Brain pericyte (primary cell): ENCODE measurements at regions not wholly inside any gene's neighbourhood (a gene's known extent, or its start where the extent isn't known, plus 50 kb on each side); places are given as distances from the start of the nearest gene placed in this dataset.

Experiments used
- DNase-seq: peaks from one replicate; pipeline ENCODE4 v3.0.0-alpha.2; 2012; ENCODE audit warnings: low read depth, low spot score

DNA sequence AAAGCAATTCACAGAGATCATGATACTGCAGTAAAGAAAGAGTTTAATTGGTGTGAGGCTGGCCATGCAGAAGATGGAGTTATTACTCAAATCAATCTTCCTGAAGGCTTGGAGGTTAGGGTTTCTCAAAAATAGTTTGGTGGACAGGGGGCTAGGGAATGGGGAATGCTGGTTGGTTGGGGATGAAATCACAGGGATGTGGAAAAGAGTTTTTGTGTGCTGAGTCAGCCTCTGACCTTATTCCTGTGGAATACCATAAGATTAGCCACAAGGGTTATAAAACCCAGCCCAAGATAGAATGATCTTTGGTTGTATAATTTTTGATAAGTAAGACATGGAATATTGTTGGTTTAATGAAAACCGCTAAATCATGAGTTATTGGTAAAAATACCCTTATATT lies 764.3 kb downstream of the TYW1 start:
- DNase-seq = no peak

DNA sequence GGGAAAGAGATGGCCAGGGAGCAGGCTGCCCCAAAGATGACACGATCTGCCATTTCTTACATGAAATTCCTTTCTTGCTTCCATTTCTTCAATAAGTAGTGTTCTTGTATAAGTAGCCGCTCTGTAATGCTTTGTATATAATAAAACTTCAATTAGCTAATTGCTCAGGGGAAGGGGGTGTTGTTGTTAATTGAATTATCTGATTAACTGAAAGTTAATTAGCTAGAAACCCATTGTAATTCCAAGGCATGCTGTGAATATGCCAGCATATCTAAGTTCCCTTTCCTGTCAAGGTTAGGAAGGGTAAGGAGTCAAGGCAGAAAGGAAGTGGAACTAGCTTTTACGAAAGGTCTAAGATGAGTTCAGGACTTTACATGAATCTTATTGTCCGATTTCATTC lies 765.9 kb downstream of the TYW1 start:
- DNase-seq = no peak

GRCh38 chr7:67764289-67764688 lies 767.7 kb downstream of the TYW1 start:
- DNase-seq = no peak

GRCh38 chr7:67765481-67766175 lies 769.0 kb downstream of the TYW1 start:
- DNase-seq = no peak

DNA sequence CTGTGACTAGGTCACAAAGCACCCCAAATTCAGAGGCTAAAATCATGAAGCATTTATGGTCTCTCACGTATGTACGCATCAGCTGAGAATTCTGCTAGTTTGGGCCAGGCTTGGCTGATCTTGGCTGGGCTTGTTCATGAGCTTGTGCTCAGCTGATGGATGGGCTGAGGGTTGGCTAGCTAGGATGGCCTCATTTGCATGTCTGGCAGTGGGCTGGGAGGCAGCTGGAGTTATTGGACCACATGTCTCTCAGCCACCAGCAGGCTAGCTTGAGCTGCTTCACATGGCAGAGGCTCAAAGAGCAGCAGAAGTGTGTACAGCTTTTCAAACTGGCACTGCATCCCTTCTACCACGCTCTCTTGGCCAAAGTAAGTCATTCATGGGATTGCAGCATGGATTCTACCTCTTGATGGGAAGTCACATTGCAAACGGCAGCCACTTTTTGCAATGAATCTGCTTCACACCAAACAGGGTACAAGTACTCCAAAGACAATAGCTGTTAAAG lies 770.3 kb downstream of the TYW1 start:
- DNase-seq = no peak

DNA sequence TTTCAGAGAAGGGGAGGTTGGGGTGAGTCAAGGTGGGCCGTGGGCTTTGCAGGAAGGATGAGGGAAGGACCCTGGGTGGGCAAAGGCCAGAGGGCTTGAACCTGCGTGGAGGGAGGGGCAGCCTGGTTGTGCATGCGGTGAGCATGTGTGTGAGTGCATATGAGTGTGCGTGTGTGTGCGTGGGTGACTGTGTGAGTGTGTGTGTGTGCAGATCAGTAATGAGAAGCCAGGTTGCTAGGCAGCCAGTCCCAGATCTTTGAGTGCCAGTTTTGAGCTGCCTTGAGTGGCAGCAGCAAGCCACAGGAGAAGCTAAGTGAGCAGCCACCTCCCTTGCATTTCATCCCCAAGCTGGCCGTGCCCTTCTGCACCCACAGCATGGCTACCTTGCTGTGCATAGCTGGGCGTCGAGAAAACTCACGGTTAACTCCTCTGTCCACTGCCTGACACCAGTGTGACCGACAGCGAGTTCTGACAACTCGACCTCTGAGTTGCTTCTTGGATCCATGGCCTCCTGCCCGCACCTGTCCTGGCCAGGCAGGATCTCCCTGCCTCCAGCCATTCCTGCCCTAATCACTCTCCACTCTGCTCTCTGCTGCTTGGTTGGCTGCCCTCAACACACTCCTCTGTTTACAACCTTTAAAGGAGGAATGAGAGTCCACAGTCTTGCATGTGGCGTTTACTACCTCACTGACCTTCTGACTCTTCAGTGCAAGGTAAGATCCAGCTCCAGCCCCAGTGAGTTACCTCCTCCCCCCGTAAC lies 775.4 kb downstream of the TYW1 start:
- DNase-seq = no peak

DNA sequence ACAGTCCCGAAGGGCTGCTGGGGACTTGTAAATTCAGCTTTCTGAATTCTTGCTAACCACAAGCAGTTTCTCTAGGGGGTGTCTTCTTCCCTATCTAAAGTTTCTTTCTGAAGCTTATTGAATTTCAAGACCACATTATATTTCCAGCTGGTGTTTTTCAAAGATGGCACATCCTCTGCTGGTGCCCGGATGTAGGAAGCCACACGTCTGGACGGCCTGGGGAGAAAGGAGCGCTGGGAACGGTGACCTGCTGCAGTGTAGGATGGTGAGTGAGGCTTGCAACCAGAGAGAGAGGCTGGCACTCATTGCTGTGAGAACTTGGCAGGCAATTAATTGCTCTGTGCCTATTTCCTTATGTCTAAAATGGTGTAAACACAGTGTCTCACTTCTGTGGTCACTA lies 776.4 kb downstream of the TYW1 start:
- DNase-seq = no peak

- no peak for DNase-seq
Measured at GRCh38 chr7:67777119-67777518, 780.5 kb downstream of the TYW1 start.

DNA sequence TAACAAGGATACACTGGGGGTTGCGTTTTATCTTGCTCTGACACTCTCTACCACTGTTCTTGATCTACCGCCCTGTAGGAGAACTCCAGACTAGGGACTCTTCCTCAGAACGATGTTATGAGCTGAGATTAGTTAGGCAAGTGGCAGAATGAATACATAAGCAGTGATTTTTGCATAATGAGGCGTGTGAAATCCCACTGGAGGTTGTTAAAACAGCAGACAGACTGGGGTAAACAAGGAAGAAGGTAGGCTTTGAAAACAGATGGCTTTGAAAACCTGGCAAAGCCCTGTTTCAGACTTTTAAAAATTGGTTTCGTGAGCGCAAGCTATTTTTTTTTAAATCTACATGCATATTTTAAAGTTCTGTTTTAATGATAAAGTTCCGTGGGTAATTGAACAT lies 785.2 kb downstream of the TYW1 start:
- DNase-seq = no peak

DNA sequence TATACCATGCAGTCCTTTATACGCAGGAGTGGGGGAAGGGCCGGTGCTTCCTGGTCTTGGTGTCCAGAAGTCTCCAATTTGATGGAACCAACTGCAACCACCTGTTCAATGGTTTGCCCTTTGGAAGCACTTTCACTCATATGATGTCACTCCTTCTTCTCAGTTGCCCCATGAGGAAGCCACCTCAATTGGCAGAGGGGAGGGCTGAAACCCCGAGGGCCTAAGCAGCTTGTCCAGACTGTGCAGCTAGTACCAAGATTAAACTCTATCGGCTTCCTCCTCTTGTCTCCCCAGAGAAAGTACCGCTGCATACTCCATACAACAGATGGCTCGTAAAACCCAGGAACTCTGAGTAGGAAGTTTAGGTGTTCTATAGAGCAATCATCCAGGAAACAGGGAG lies 789.4 kb downstream of the TYW1 start:
- DNase-seq = no peak

DNA sequence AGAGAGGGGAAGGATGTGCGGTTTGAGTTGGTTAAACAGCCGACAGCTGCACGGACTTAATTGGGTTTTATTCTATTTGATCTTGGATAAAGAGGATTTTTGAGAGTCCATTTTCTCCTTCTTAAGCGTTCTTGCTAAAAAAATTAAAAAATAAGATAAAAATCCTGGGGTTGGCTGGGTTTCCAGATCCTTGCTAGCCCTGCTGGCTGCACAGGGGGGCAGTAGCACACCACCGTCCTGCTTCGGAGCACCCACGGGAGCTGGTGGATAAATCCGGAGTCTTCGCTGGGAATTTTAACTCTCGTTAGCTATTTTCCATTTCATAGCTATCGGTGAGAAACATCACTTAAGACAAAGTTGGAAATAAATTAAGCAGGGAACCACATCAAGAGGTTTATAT lies 792.0 kb downstream of the TYW1 start:
- no peak for DNase-seq

DNA sequence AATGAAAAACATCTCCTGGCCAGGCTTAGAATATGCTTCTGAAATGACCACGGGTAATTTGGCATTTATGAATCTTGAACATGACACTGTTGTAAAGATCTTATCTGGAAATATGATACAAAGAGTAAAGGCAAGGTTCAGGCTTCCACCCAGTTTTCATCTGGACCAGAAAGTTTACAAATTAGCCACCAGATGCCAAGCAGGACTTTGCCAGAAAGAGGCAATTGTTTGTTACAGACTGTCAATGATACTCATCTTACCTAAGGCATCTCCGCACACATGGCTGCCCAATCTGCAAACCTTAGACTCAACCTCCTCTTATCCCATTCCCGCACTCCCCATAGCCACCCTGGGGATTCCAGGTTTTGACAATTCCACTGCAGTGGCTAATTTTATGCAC lies 795.3 kb downstream of the TYW1 start:
- DNase-seq = no peak

- DNase-seq = no peak
Measured at GRCh38 chr7:67794544-67794943, 797.9 kb downstream of the TYW1 start.

DNA sequence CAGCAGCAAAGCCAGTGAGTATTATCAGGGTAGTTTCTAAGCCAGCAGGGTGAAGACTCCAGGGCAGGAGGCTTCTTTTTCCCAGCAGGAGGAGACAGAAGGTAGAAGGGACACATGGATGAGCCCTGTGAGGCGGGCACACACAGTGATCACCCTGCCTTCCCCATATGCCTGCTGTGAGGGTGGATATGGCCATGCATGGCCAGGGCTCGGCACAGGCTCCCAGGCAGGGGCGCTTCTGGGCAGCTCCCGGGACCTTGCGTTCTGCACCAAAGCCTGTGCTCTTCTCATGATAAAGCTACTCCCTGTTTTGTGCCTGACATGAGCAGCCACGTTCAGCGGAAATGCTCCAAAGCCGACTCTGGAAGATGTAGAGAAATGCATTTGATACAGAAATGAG lies 807.2 kb downstream of the TYW1 start:
- DNase-seq = no peak

DNA sequence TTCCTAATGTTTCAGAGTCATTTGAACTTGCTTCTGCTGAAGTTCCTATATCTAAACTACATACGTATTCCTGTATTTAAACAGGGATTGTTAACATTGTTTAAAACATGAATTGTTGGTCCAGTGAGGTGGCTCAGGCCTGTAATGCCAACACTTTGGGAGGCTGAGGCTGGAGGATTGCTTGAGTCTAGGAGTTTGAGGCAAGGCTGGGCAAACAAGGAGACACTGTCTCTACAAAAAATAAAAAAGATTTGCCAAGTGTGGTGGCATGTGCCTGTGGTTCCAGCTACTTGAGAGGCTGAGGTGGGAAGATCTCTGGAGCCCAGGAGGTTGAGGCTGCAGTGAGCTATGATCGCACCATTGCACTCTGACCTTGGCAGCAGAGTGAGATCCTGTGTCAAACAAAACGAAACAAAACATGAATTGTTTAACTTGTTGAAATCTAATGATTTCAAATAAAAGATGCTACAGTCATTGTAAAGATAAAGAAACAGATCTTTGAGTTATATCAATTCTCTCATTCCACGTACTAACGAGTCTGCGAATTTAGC lies 809.4 kb downstream of the TYW1 start:
- no peak for DNase-seq

DNA sequence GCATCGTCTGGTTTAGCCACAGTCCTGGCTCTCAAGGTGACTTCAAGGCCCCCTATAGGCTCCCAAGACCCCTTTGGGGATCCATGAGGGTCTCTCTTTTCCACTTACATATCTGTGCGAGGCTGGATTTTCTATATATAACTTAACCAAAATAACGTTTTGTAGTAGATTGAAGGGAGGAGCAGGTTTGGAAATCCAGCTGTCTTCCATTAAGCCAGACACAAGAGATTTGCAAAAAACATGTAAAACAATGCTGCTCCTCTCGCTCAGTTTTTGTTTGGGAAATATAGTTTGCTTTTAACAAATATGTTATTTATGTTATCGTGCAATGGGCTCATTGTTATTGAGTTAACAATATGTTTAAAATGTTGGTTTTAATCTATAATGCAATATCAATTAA lies 811.2 kb downstream of the TYW1 start:
- no peak for DNase-seq

- DNase-seq = no peak
Measured at GRCh38 chr7:67809586-67809985, 813.0 kb downstream of the TYW1 start.

DNA sequence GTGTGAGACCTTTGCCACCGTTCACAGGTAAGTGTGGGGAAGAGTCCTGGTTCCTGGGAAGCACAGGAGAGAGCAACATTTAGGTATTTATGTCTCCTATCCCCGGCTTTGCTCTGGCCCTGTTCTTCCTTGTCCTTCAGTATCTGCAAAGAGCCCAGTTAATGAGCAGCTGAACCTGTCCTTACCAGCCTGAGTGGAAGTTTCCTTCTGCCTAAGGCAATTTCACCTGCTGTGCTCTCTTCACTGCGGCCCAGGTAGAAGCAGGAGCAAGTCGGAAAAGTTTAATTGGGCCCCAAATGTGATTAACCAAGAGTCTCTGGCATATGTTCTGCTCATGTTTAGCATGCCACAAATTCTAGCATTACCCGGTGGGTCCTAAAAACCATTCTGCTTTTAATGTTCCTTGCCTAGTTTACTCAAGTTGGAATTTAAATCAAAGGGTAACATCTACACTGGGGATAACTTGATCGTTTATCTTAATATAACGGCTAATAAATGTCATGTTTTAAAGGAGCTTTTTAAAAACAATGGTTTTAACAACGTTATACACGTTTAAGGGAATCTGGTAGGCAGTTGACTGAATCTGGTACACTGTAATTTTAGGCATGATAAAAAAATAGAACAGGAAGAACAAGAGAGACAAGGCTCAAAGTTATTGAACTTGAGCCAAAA lies 817.1 kb downstream of the TYW1 start:
- DNase-seq = no peak

GRCh38 chr7:67817481-67817880 lies 820.8 kb downstream of the TYW1 start:
- no peak for DNase-seq

DNA sequence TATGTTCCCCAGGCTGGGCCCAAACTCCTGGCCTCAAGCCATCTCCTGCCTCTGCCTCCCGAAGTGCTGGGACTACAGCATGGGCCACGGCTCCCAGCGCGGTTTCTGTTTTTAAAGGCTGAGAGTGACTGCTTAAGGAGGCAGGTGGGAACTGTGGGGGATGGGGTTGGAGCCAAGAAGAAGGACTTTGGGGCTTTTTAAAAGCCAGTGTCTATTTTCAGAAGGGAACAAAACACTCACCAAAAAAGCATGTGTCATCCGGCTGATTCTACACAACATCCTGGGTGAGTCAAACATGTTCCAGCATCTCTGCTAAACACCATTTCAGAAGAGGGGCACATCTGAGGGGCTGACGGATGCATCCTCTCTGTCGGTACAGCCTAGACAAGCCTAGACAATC lies 824.5 kb downstream of the TYW1 start:
- DNase-seq = no peak

GRCh38 chr7:67823345-67823744 lies 826.7 kb downstream of the TYW1 start:
- no peak for DNase-seq

GRCh38 chr7:67825356-67825755 lies 828.7 kb downstream of the TYW1 start:
- DNase-seq = no peak
